Esophagus muscularis mucosa (tissue), 4 donors: ENCODE measurements at regions not wholly inside any gene's neighbourhood (a gene's known extent, or its start where the extent isn't known, plus 50 kb on each side); places are given as distances from the start of the nearest gene placed in this dataset.
"Not testable (repeated sequence)": the region's sequence is repeated elsewhere in the genome, so short reads cannot be mapped to it uniquely, and the experiment has no call there.

Source experiments
- DNase-seq: peaks from one replicate; pipeline ENCODE4 v3.0.0-alpha.2; 2017; ENCODE audit errors: extremely low spot score
- H3K27ac ChIP-seq, 4 donors: fragments of 200-600 bp; sonication (generic); replicated peaks in 1 of 4; 1 replicate in 3 of 4; 2 replicates in 1 of 4; pipeline ENCODE4 v1.5.1; 2016 to 2019; ENCODE audit warnings: mild to moderate bottlenecking in 1 of 4
- H3K27me3 ChIP-seq, 4 donors: fragments of 200-600 bp; sonication (generic); one replicate each; pipeline versions ENCODE4 v1.5.1 to v1.6.0; 2016 to 2019
- H3K36me3 ChIP-seq, 4 donors: fragments of 200-600 bp; sonication (generic); one replicate each; pipeline ENCODE4 v1.5.1; 2016 to 2019
- H3K4me1 ChIP-seq, 4 donors: fragments of 200-600 bp; sonication (generic); one replicate each; pipeline ENCODE4 v1.5.1; 2016 to 2019
- H3K4me3 ChIP-seq, 4 donors: fragments of 200-600 bp; sonication (generic); 1 replicate in 2 of 4; 2 replicates in 2 of 4; pipeline ENCODE4 v1.5.1; 2016 to 2019; ENCODE audit warnings: mild to moderate bottlenecking in 4 of 4, moderate library complexity in 1 of 4
- H3K9me3 ChIP-seq, 4 donors: fragments of 200-600 bp; sonication (generic); 1 replicate in 3 of 4; 2 replicates in 1 of 4; pipeline ENCODE4 v1.5.1; 2016 to 2019
- CTCF ChIP-seq, 3 experiments: fragments of 200-600 bp in 2 of 3; fragments of 450-650 bp in 1 of 3; sonication (generic) in 2 of 3; IDR thresholded peaks; one replicate each; pipeline ENCODE4 v1.5.1; 2017 to 2019; ENCODE audit warnings: antibody characterized with exemption in 3 of 3, mild to moderate bottlenecking in 2 of 3, moderate library complexity in 1 of 3
- EP300 ChIP-seq: sonication (generic); formaldehyde crosslinking; IDR thresholded peaks from one replicate; pipeline ENCODE4 v1.6.1; 2017; ENCODE audit warnings: antibody characterized with exemption
- POLR2A ChIP-seq: fragments of 450-650 bp; IDR thresholded peaks from one replicate; pipeline ENCODE4 v1.6.1; 2017; ENCODE audit warnings: antibody characterized with exemption, moderate library complexity, mild to moderate bottlenecking, low read depth
- POLR2AphosphoS5 ChIP-seq, 2 donors: sonication (generic); formaldehyde crosslinking; IDR thresholded peaks; one replicate each; pipeline ENCODE4 v1.6.1; 2017; ENCODE audit warnings: antibody characterized with exemption in 2 of 2
- WGBS: methylation state at CpG from one replicate; pipeline ENCODE4 v1.1.5; 2018; 5-methylcytosine and 5-hydroxymethylcytosine counted together
- intact Hi-C: fragments of 100-400 bp; cut with DNase I; formaldehyde crosslinking; loops from one replicate; pipeline ENCODE4 v1.15.1; 2023

GRCh38 chr17:64739316-64740058 lies 77.4 kb upstream of the SMURF2 start:
- H3K27ac ChIP-seq, result peak overlapping the region; percentile 20 to 68 (median 38)
- H3K4me3 ChIP-seq, result no peak overlapping the region
- no peaks in the 10 kb centered on the region for H3K9me3 ChIP-seq
- TF ChIP-seq EP300, result no peak
- TF ChIP-seq POLR2AphosphoS5 (IDR thresholded peaks at IDR 0.05), result no peak
- no peak for TF ChIP-seq POLR2A
- no peak for TF ChIP-seq CTCF (IDR thresholded peaks at IDR 0.05)
- H3K36me3 ChIP-seq, result no peaks in the 10 kb centered on the region
- no peaks in the 10 kb centered on the region for H3K27me3 ChIP-seq
- no peak for DNase-seq
- intact Hi-C loops, result no loop called here
- WGBS, result 60% methylated on average over 4 of the region's 9 CpGs
- H3K4me1 ChIP-seq, result peaks cover 11 to 28% (median 25%) of the 10 kb centered on the region in 4 donors

GRCh38 chr17:64736804-64737492 lies 74.8 kb upstream of the SMURF2 start:
- intact Hi-C loops, result no loop called here
- no peaks in the 10 kb centered on the region for H3K9me3 ChIP-seq
- no peaks in the 10 kb centered on the region for H3K27me3 ChIP-seq
- no peak for DNase-seq
- no peak overlapping the region for H3K27ac ChIP-seq
- WGBS, result 70% methylated on average over 8 of the region's 8 CpGs
- no peak overlapping the region for H3K4me3 ChIP-seq
- peak; percentile 42 to 59 (median 48) for TF ChIP-seq CTCF (IDR thresholded peaks at IDR 0.05)
- TF ChIP-seq POLR2AphosphoS5 (IDR thresholded peaks at IDR 0.05), result no peak
- no peak for TF ChIP-seq POLR2A
- TF ChIP-seq EP300, result no peak
- peaks cover 15 to 32% (median 27%) of the 10 kb centered on the region in 4 donors for H3K4me1 ChIP-seq
- no peaks in the 10 kb centered on the region for H3K36me3 ChIP-seq

- DNase-seq, result no peak
- intact Hi-C loops, result no loop called here
- peak overlapping the region in 1 of 4 donors; percentile 10 for H3K27ac ChIP-seq
- no peak overlapping the region for H3K4me3 ChIP-seq
- no peaks in the 10 kb centered on the region for H3K36me3 ChIP-seq
- no peaks in the 10 kb centered on the region for H3K27me3 ChIP-seq
- peaks cover 5 to 12% (median 8%) of the 10 kb centered on the region in 4 donors for H3K4me1 ChIP-seq
- TF ChIP-seq POLR2AphosphoS5 (IDR thresholded peaks at IDR 0.05) (no peak), CTCF (IDR thresholded peaks at IDR 0.05) (no peak), POLR2A (no peak), EP300 (no peak)
- H3K9me3 ChIP-seq, result no peaks in the 10 kb centered on the region
- WGBS, result 51% methylated on average over 12 of the region's 12 CpGs
Observed at GRCh38 chr17:64732336-64733006, 70.4 kb upstream of the SMURF2 start.

- WGBS, result 90% methylated on average over 6 of the region's 6 CpGs
- H3K9me3 ChIP-seq, H3K36me3 ChIP-seq, H3K27me3 ChIP-seq, DNase-seq, H3K4me3 ChIP-seq, H3K27ac ChIP-seq, intact Hi-C loops: not testable (repeated sequence)
- H3K4me1 ChIP-seq, result peaks cover 5 to 12% (median 8%) of the 10 kb centered on the region in 4 donors
Observed at GRCh38 chr17:64730023-64730422, 67.9 kb upstream of the SMURF2 start.

GRCh38 chr17:64729201-64729600 lies 67.1 kb upstream of the SMURF2 start:
- H3K9me3 ChIP-seq, result no peaks in the 10 kb centered on the region
- intact Hi-C loops, result no loop called here
- H3K4me1 ChIP-seq, result peaks cover 10 to 19% (median 14%) of the 10 kb centered on the region in 4 donors
- no peak for DNase-seq
- H3K36me3 ChIP-seq, result no peaks in the 10 kb centered on the region
- no peak overlapping the region for H3K4me3 ChIP-seq
- no peak overlapping the region for H3K27ac ChIP-seq
- no peaks in the 10 kb centered on the region for H3K27me3 ChIP-seq
- TF ChIP-seq POLR2A (no peak), POLR2AphosphoS5 (IDR thresholded peaks at IDR 0.05) (no peak), EP300 (no peak), CTCF (IDR thresholded peaks at IDR 0.05) (no peak)
- 93% methylated on average over 7 of the region's 7 CpGs for WGBS
